Loucy (cell line): ENCODE measurements at regions not wholly inside any gene's neighbourhood (a gene's known extent, or its start where the extent isn't known, plus 50 kb on each side); places are given as distances from the start of the nearest gene placed in this dataset.

Experiments
- H2AFZ ChIP-seq: fragments of 200-600 bp; sonication (generic); 2 replicates; pipeline ENCODE4 v1.6.0; 2016; ENCODE audit warnings: antibody characterized with exemption, mild to moderate bottlenecking, low read length, moderate library complexity
- H3F3A ChIP-seq: fragments of 200-600 bp; 2 replicates; pipeline ENCODE4 v1.6.0; 2016; ENCODE audit warnings: antibody characterized with exemption, low read depth, mild to moderate bottlenecking
- H3K27me3 ChIP-seq: fragments of 200-600 bp; sonication (generic); 2 replicates; pipeline ENCODE4 v1.6.1; 2014; ENCODE audit warnings: low read length, mild to moderate bottlenecking; ENCODE audit not compliant: insufficient read depth, poor library complexity, severe bottlenecking
- H3K36me3 ChIP-seq: fragments of 200-600 bp; sonication (generic); 2 replicates; pipeline ENCODE4 v1.6.1; 2016; ENCODE audit warnings: low read length; ENCODE audit not compliant: insufficient read depth
- H3K4me1 ChIP-seq: fragments of 200-600 bp; sonication (generic); 2 replicates; pipeline ENCODE4 v1.5.1; 2014; ENCODE audit warnings: low read length, mild to moderate bottlenecking; ENCODE audit not compliant: insufficient read depth, poor library complexity, severe bottlenecking
- H3K4me2 ChIP-seq: fragments of 200-600 bp; sonication (generic); 2 replicates; pipeline ENCODE4 v1.6.0; 2014; ENCODE audit warnings: antibody characterized with exemption, low read length, low read depth, mild to moderate bottlenecking; ENCODE audit not compliant: poor library complexity, severe bottlenecking
- H3K4me3 ChIP-seq: fragments of 200-600 bp; sonication (generic); 2 replicates; pipeline ENCODE4 v1.5.1; 2014; ENCODE audit warnings: low read length, mild to moderate bottlenecking, mixed read lengths; ENCODE audit not compliant: poor library complexity, severe bottlenecking
- H3K79me2 ChIP-seq: fragments of 200-600 bp; sonication (generic); 2 replicates; pipeline ENCODE4 v1.6.1; 2014; ENCODE audit warnings: low read length; ENCODE audit not compliant: insufficient read depth
- H3K9ac ChIP-seq: fragments of 200-600 bp; sonication (generic); 2 replicates; pipeline ENCODE4 v1.6.0; 2014; ENCODE audit warnings: mild to moderate bottlenecking, low read depth, low read length, moderate library complexity; ENCODE audit not compliant: poor library complexity, severe bottlenecking
- H3K9me2 ChIP-seq: fragments of 200-600 bp; sonication (generic); replicated peaks from 2 replicates; pipeline ENCODE4 v1.6.1; 2016; ENCODE audit warnings: low read depth, low read length, mixed read lengths
- H3K9me3 ChIP-seq: fragments of 200-600 bp; sonication (generic); 2 replicates; pipeline ENCODE4 v1.6.1; 2014; ENCODE audit warnings: mild to moderate bottlenecking, antibody characterized with exemption, low read length, low read depth; ENCODE audit not compliant: insufficient read depth
- H4K20me1 ChIP-seq: fragments of 200-600 bp; sonication (generic); 2 replicates; pipeline ENCODE4 v1.6.0; 2014; ENCODE audit warnings: antibody characterized with exemption, low read length, mild to moderate bottlenecking; ENCODE audit not compliant: insufficient read depth, poor library complexity, severe bottlenecking
- CTCF ChIP-seq: fragments of 200-600 bp; sonication (generic); conservative IDR thresholded peaks from 2 replicates; pipeline ENCODE4 v1.5.1; 2014; ENCODE audit warnings: mild to moderate bottlenecking, antibody characterized with exemption, low read length
- EZH2phosphoT487 ChIP-seq: fragments of 200-600 bp; IDR thresholded peaks from 2 replicates; pipeline ENCODE4 v1.6.1; 2018; ENCODE audit warnings: antibody characterized with exemption, mild to moderate bottlenecking, moderate library complexity, borderline replicate concordance

GRCh38 chr6:53446151-53446550, 97.4 kb upstream of the ELOVL5 start:
- peaks cover 2% of the 10 kb centered on the region for H3K4me1 ChIP-seq
- H3K4me2 ChIP-seq = no peak overlapping the region
- H3K9me2 ChIP-seq = no peaks in the 10 kb centered on the region
- H4K20me1 ChIP-seq = no peaks in the 10 kb centered on the region
- no peaks in the 10 kb centered on the region for H3K9me3 ChIP-seq
- no peaks in the 10 kb centered on the region for H3K27me3 ChIP-seq
- no peak overlapping the region for H2AFZ ChIP-seq
- H3K4me3 ChIP-seq = no peak overlapping the region
- TF ChIP-seq EZH2phosphoT487 (no peak), CTCF (no peak)
- H3K79me2 ChIP-seq = no peaks in the 10 kb centered on the region
- no peaks in the 10 kb centered on the region for H3K36me3 ChIP-seq
- H3K9ac ChIP-seq = no peak overlapping the region
- H3F3A ChIP-seq = no peaks in the 10 kb centered on the region

- no peaks in the 10 kb centered on the region for H3K9me3 ChIP-seq
- no peaks in the 10 kb centered on the region for H3K79me2 ChIP-seq
- no peaks in the 10 kb centered on the region for H3K9me2 ChIP-seq
- no peaks in the 10 kb centered on the region for H3F3A ChIP-seq
- H3K27me3 ChIP-seq = no peaks in the 10 kb centered on the region
- peaks cover 21% of the 10 kb centered on the region for H3K4me1 ChIP-seq
- TF ChIP-seq CTCF = no peak
- no peak for TF ChIP-seq EZH2phosphoT487
- H4K20me1 ChIP-seq = no peaks in the 10 kb centered on the region
- H3K36me3 ChIP-seq = no peaks in the 10 kb centered on the region
- no peak overlapping the region for H3K9ac ChIP-seq
- H3K4me2 ChIP-seq = no peak overlapping the region
- H3K4me3 ChIP-seq = no peak overlapping the region
- no peak overlapping the region for H2AFZ ChIP-seq
Observed at GRCh38 chr6:53441761-53442160, 93.0 kb upstream of the ELOVL5 start.

GRCh38 chr6:53441035-53441493, 92.3 kb upstream of the ELOVL5 start:
- Histone ChIP-seq H3F3A (no peaks in the 10 kb centered on the region), H3K36me3 (no peaks in the 10 kb centered on the region), H4K20me1 (no peaks in the 10 kb centered on the region), H3K79me2 (no peaks in the 10 kb centered on the region), H3K4me2 (no peak overlapping the region), H3K9ac (no peak overlapping the region), H3K4me1 (peaks cover 26% of the 10 kb centered on the region), H3K9me3 (no peaks in the 10 kb centered on the region), H2AFZ (peak overlapping the region; percentile 36), H3K4me3 (no peak overlapping the region), H3K27me3 (no peaks in the 10 kb centered on the region), H3K9me2 (no peaks in the 10 kb centered on the region)
- TF ChIP-seq CTCF (no peak), EZH2phosphoT487 (no peak)
